ENCODE measurements at regions not wholly inside any gene's neighbourhood (a gene's known extent, or its start where the extent isn't known, plus 50 kb on each side); places are given as distances from the start of the nearest gene placed in this dataset.

- TF ChIP-seq CTCF (conservative IDR thresholded peaks at IDR 0.05; ENCODE audit: low read depth, low read length) (no peak), EZH2 (IDR thresholded peaks at IDR 0.05; ENCODE audit: low read length, unreplicated experiment) (no peak), EZH2phosphoT487 (IDR thresholded peaks at IDR 0.05; ENCODE audit: borderline replicate concordance, low read length) (no peak)
Measured at GRCh38 chr3:70518356-70518755, 205.9 kb upstream of the MDFIC2 start.

Data from PC-3 (cell line).